ENCODE measurements at regions not wholly inside any gene's neighbourhood (a gene's known extent, or its start where the extent isn't known, plus 50 kb on each side); places are given as distances from the start of the nearest gene placed in this dataset.
A peak's percentile ranks its signal among the peaks of the same experiment; 100 is the strongest.

- DNase-seq = no peak
Observed at GRCh38 chr2:177154809-177155208, 57.8 kb upstream of the HNRNPA3 start.

GRCh38 chr2:177155631-177156030, 57.0 kb upstream of the HNRNPA3 start:
- no peak for DNase-seq

- DNase-seq = peak; percentile 13 to 65
Observed at GRCh38 chr2:177161741-177162460, 50.7 kb upstream of the HNRNPA3 start.
